ENCODE measurements at regions not wholly inside any gene's neighbourhood (a gene's known extent, or its start where the extent isn't known, plus 50 kb on each side); places are given as distances from the start of the nearest gene placed in this dataset.
"Not testable (repeated sequence)": the region's sequence is repeated elsewhere in the genome, so short reads cannot be mapped to it uniquely, and the experiment has no call there.

DNA sequence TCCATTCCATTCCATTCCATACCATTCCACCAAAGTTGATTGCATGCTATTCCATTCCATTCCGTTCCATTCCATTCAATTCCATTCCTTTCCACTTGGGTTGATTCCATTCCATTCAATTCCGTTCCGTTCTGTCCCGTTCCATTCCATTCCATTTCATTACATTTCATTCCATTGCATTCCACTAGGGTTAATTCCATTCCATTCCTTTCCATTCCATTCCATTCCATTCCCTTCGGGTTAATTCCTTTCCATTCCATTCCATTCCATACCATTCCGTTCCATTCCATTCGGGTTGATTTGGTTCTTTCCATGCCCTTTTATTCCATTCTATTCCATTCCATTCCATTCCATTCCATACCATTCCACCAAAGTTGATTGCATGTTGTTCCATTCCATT is 131.9 kb downstream of the CWH43 start:
- H3K36me3 ChIP-seq; H3K4me1 ChIP-seq; H3K27me3 ChIP-seq; H3K27ac ChIP-seq; DNase-seq; H3K4me3 ChIP-seq; intact Hi-C loops (cut with DNase I): not testable (repeated sequence)
- 72 to 80% methylated on average over 7 of the region's 7 CpGs for WGBS, 2 donors
- H3K9me3 ChIP-seq = peaks cover 4 to 70% (median 42%) of the 10 kb centered on the region in 3 donors

DNA sequence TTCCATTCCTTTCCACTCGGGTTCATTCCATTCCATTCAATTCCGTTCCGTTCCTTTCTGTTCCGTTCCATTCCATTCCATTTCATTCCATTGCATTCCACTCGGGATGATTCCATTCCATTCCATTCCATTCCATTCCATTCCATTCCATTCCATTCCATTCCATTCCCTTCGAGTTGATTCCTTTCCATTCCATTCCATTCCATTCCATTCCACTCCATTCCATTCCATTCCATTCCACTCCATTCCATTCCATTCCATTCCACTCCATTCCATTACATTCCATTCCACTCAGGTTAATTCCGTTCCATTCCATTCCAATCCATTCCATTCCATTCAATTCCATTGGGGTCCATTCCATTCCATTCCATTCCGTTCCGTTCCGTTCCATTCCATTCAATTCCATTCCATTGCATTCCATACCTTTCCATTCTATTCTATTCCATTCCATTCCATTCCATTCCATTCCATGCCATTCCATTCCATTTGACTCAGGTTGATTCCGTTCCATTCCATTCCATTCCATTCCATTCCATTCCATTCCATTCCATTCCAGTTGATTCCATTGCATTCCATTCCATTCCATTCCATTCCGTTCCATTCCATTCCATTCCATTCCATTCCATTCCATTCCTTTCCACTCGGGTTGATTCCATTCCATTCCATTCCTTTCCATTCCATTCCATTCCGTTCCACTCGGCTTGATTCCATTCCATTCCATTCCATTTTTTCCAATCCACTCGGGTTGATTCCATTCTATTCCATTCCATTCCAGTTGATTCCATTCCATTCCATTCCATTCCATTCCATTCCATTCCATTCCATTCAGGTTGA is 132.5 kb downstream of the CWH43 start:
- intact Hi-C loops (cut with DNase I); H3K4me1 ChIP-seq; H3K27ac ChIP-seq: not testable (repeated sequence)

DNA sequence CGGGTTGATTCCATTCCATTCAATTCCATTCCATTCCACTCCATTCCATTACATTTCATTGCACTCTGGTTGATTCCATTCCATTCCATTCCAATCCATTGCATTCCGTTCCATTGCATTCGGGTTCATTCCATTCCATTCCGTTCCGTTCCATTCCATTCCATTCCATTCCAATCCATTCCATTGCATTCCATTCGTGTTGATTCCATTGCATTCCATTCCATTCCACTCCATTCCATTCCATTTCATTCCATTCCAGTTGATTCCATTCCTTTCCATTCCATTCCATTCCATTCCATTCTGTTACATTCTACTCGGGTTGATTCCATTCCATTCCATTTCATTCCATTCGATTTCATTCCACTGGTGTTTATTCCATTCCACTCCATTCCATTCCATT is 133.3 kb downstream of the CWH43 start:
- H3K4me1 ChIP-seq; H3K27ac ChIP-seq; DNase-seq; H3K4me3 ChIP-seq; H3K27me3 ChIP-seq; intact Hi-C loops (cut with DNase I); H3K36me3 ChIP-seq: not testable (repeated sequence)
- 47 to 48% methylated on average over 8 of the region's 8 CpGs for WGBS, 2 donors
- H3K9me3 ChIP-seq = peaks cover 4 to 56% (median 41%) of the 10 kb centered on the region in 3 donors

More for the DNA sequence above, 132.5 kb downstream of the CWH43 start:
- not testable (repeated sequence) for H3K27me3 ChIP-seq, H3K36me3 ChIP-seq, DNase-seq, H3K4me3 ChIP-seq
- WGBS, 2 donors = 56 to 58% methylated on average over 16 of the region's 16 CpGs
- peaks cover 4 to 64% (median 42%) of the 10 kb centered on the region in 3 donors for H3K9me3 ChIP-seq

DNA sequence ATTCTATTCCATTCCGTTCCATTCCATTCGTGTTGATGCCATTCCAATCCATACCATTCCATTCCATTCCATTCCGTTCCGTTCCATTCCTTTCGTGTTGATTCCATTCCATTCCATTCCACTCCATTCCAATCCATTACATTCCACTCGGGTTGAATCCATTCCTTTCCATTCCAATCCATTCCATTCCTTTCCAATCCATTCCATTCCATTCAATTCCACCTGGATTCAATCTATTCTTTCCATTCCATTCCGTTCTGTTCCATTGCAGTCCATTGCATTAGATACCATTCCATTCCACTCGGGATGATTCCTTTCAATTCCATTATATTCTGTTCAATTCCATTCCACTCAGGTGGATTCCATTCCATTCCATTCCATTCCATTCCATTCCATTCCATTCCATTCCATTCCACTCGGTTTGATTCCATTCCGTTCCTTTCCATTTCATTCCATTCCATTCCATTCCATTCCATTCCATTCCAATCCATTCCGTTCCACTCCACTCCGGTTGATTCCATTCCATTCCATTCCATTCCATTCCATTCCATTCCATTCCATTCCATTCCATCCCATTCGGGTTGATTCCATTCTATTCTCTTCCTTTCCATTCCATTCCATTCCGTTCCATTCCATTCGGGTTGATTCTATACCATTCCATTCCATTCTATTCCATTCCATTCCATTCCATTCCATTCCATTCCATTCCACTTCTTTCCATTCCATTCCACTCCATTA is 134.1 kb downstream of the CWH43 start:
- H3K4me3 ChIP-seq; H3K27ac ChIP-seq; DNase-seq; H3K27me3 ChIP-seq; H3K4me1 ChIP-seq; H3K36me3 ChIP-seq; intact Hi-C loops (cut with DNase I): not testable (repeated sequence)
- WGBS, 2 donors = 48 to 52% methylated on average over 13 to 15 of the region's 15 CpGs
- H3K9me3 ChIP-seq = peaks cover 4 to 47% (median 33%) of the 10 kb centered on the region in 3 donors

DNA sequence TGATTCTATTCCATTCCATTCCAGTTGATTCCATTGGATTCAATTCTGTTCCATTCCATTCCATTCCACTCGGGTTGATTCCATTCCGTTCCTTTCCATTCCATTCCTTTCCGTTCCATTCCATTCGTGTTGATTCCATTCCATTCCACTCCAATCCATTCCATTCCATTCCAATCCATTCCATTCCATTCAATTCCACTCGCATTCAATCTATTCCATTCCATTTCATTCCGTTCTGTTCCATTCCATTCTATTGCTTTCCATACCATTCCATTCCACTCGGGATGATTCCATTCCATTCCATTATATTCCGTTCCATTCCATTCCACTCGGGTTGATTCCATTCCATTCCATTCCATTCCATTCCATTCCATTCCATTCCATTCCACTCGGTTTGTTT is 134.7 kb downstream of the CWH43 start:
- 68% methylated on average over 10 of the region's 10 CpGs for WGBS, 2 donors
- H3K27me3 ChIP-seq; H3K27ac ChIP-seq; H3K36me3 ChIP-seq; H3K4me1 ChIP-seq; H3K4me3 ChIP-seq; DNase-seq; intact Hi-C loops (cut with DNase I): not testable (repeated sequence)
- H3K9me3 ChIP-seq = peaks cover 4 to 41% (median 29%) of the 10 kb centered on the region in 3 donors

DNA sequence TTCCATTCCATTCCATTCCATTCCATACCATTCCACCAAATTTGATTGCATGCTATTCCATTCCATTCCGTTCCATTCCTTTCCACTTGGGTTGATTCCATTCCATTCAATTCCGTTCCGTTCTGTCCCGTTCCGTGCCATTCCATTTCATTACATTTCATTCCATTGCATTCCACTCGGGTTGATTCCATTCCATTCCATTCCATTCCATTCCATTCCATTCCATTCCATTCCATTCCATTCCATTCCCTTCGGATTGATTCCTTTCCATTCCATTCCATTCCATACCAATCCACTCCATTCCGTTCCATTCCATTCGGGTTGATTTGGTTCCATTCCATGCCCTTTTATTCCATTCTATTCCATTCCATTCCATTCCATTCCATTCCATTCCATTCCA is 140.4 kb downstream of the CWH43 start:
- WGBS, 2 donors = 56 to 63% methylated on average over 5 to 9 of the region's 9 CpGs
- H3K27ac ChIP-seq; H3K9me3 ChIP-seq; H3K4me3 ChIP-seq; DNase-seq; H3K36me3 ChIP-seq; H3K4me1 ChIP-seq; intact Hi-C loops (cut with DNase I); H3K27me3 ChIP-seq: not testable (repeated sequence)

DNA sequence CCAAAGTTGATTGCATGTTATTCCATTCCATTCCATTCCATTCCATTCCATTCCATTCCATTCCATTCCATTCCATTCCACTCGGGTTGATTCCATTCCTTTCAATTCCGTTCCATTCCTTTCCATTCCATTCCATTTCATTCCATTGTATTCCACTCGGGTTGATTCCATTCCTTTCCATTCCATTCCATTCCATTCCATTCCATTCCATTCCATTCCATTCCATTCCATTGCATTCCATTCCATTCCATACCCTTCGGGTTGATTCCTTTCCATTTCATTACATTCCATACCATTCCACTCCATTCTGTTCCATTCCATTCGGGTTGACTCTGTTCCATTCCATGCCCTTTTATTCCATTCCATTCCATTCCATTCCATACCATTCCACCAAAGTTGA is 140.8 kb downstream of the CWH43 start:
- H3K36me3 ChIP-seq; H3K4me3 ChIP-seq; intact Hi-C loops (cut with DNase I); H3K27ac ChIP-seq; H3K9me3 ChIP-seq; H3K27me3 ChIP-seq; H3K4me1 ChIP-seq; DNase-seq: not testable (repeated sequence)
- WGBS, 2 donors = no CpG with 5 or more reads among the region's 5 CpGs

DNA sequence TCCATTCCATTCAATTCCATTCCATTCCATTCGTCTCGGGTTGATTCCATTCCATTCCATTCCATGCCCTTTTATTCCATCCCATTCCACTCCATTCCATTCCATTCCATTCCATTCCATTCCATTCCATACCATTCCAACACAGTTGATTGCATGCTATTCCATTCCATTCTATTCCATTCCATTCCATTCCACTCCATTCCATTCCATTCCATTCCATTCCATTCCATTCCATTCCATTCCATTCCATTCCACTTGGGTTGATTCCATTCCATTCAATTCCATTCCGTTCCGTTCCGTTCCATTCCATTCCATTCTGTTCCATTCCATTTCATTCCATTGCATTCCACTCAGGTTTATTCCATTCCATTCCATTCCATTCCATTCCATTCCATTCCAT is 143.3 kb downstream of the CWH43 start:
- intact Hi-C loops (cut with DNase I); H3K27ac ChIP-seq; H3K4me1 ChIP-seq; H3K36me3 ChIP-seq; H3K9me3 ChIP-seq; H3K27me3 ChIP-seq; H3K4me3 ChIP-seq; DNase-seq: not testable (repeated sequence)
- WGBS, 2 donors = no CpG with 5 or more reads among the region's 5 CpGs

DNA sequence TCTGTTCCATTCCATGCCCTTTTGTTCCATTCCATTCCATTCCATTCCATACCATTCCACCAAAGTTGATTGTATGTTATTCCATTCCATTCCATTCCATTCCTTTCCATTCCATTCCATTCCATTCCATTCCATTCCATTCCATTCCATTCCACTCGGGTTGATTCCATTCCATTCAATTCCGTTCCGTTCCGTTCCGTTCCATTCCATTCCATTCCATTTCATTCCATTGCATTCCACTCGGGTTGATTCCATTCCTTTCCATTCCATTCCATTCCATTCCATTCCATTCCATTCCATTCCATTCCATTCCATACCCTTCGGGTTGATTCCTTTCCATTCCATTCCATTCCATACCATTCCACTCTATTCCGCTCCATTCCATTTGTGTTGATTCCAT is 143.8 kb downstream of the CWH43 start:
- DNase-seq; H3K36me3 ChIP-seq; H3K9me3 ChIP-seq; H3K27ac ChIP-seq; H3K27me3 ChIP-seq; H3K4me3 ChIP-seq; intact Hi-C loops (cut with DNase I); H3K4me1 ChIP-seq: not testable (repeated sequence)
- 43 to 74% methylated on average over 2 to 5 of the region's 8 CpGs for WGBS, 2 donors

DNA sequence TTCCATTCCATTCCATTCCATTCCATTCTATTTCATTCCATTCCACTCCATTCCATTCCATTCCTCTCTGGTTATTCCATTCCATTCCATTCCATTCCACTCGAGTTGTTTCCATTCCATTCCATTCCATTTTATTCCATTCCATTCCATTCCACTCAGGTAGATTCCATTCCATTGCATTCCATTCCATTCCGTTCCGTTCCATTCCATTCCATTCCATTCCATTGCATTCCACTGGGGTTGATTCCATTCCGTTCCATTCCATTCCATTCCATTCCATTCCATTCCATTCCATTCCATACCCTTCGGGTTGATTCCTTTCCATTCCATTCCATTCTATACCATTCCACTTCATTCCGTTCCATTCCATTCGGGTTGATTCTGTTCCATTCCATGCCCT is 144.6 kb downstream of the CWH43 start:
- H3K4me1 ChIP-seq; intact Hi-C loops (cut with DNase I); H3K27me3 ChIP-seq; DNase-seq; H3K36me3 ChIP-seq; H3K9me3 ChIP-seq; H3K27ac ChIP-seq; H3K4me3 ChIP-seq: not testable (repeated sequence)
- WGBS, 2 donors = 3 to 13% methylated on average over 3 of the region's 7 CpGs

DNA sequence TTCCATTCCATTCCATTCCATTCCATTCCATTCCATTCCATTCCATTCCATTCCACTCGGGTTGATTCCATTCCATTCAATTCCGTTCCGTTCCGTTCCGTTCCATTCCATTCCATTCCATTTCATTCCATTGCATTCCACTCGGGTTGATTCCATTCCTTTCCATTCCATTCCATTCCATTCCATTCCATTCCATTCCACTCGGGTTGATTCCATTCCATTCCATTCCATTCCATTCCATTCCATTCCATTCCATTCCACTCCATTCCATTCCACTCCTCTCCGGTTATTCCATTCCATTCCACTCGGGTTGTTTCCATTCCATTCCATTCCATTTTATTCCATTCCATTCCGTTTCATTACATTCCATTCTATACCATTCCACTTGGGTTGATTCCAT is 151.0 kb downstream of the CWH43 start:
- H3K9me3 ChIP-seq; H3K4me3 ChIP-seq; intact Hi-C loops (cut with DNase I); H3K4me1 ChIP-seq; H3K36me3 ChIP-seq; H3K27me3 ChIP-seq; DNase-seq; H3K27ac ChIP-seq: not testable (repeated sequence)
- whole genome bisulfite sequencing, 2 donors = 34% methylated on average over 7 to 8 of the region's 10 CpGs

DNA sequence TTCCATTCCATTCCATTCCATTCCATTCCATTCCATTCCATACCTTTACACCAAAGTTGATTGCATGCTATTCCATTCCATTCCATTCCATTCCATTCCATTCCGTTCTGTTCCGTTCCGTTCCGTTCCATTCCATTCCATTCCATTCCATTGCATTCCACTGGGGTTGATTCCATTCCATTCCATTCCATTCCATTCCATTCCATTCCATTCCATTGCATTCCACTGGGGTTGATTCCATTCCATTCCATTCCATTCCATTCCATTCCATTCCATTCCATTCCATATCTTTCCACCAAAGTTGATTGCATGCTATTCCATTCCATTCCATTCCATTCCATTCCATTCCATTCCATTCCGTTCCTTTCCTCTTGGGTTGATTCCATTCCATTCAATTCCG is 151.9 kb downstream of the CWH43 start:
- 6 to 40% methylated on average over 1 to 3 of the region's 6 CpGs for WGBS, 2 donors
- H3K9me3 ChIP-seq; H3K27me3 ChIP-seq; H3K4me1 ChIP-seq; H3K27ac ChIP-seq; H3K4me3 ChIP-seq; DNase-seq; intact Hi-C loops (cut with DNase I); H3K36me3 ChIP-seq: not testable (repeated sequence)

DNA sequence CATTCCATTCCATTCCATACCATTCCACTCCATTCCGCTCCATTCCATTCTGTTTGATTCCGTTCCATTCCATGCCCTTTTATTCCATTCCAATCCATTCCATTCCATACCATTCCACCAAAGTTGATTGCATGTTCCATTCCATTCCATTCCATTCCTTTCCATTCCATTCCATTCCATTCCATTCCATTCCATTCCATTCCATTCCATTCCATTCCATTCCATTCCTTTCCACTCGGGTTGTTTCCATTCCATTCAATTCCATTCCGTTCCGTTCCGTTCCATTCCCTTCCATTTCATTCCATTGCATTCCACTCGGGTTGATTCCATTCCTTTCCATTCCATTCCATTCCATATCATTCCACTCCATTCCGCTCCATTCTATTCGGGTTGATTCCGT is 152.7 kb downstream of the CWH43 start:
- H3K9me3 ChIP-seq; H3K27ac ChIP-seq; H3K4me3 ChIP-seq; DNase-seq; intact Hi-C loops (cut with DNase I); H3K36me3 ChIP-seq; H3K27me3 ChIP-seq; H3K4me1 ChIP-seq: not testable (repeated sequence)
- WGBS, 2 donors = no CpG with 5 or more reads among the region's 10 CpGs

Measured in esophagus squamous epithelium (tissue), 5 donors.